PC-3 (cell line): ENCODE measurements at regions not wholly inside any gene's neighbourhood (a gene's known extent, or its start where the extent isn't known, plus 50 kb on each side); places are given as distances from the start of the nearest gene placed in this dataset.

Experiments used
- CTCF ChIP-seq: fragments of 300-600 bp; sonication (generic); conservative IDR thresholded peaks from 2 replicates; pipeline ENCODE4 v1.5.1; 2017; ENCODE audit warnings: antibody characterized with exemption, low read depth, mild to moderate bottlenecking, low read length
- EZH2phosphoT487 ChIP-seq: fragments of 300-600 bp; sonication (generic); IDR thresholded peaks from 2 replicates; pipeline ENCODE4 v1.6.1; 2018; ENCODE audit warnings: mild to moderate bottlenecking, antibody characterized with exemption, low read length, borderline replicate concordance

GRCh38 chr10:44706745-44707144 is 204.4 kb upstream of the TMEM72 start:
- no peak for TF ChIP-seq CTCF
- no peak for TF ChIP-seq EZH2phosphoT487
